Mammary epithelial cell (primary cell): ENCODE measurements at regions not wholly inside any gene's neighbourhood (a gene's known extent, or its start where the extent isn't known, plus 50 kb on each side); places are given as distances from the start of the nearest gene placed in this dataset.

ENCODE experiments used
- EZH2 ChIP-seq: IDR thresholded peaks from 2 replicates; pipeline ENCODE4 v1.6.1; 2012; ENCODE audit warnings: low read length, inconsistent platforms, borderline replicate concordance
- TF ChIP-seq, protein P1 (sequence below), 2 donors: IDR thresholded peaks in 1 of 2; conservative IDR thresholded peaks in 1 of 2; 2 replicates each; pipeline ENCODE4 v1.5.1; 2011 to 2012; ENCODE audit warnings: inconsistent platforms in 2 of 2, low read length in 2 of 2, mild to moderate bottlenecking in 2 of 2, control low read depth in 1 of 2, low read depth in 1 of 2; ENCODE audit not compliant: insufficient read depth in 1 of 2; ENCODE audit errors: extremely low read depth in 1 of 2

- TF ChIP-seq, protein P1, sequence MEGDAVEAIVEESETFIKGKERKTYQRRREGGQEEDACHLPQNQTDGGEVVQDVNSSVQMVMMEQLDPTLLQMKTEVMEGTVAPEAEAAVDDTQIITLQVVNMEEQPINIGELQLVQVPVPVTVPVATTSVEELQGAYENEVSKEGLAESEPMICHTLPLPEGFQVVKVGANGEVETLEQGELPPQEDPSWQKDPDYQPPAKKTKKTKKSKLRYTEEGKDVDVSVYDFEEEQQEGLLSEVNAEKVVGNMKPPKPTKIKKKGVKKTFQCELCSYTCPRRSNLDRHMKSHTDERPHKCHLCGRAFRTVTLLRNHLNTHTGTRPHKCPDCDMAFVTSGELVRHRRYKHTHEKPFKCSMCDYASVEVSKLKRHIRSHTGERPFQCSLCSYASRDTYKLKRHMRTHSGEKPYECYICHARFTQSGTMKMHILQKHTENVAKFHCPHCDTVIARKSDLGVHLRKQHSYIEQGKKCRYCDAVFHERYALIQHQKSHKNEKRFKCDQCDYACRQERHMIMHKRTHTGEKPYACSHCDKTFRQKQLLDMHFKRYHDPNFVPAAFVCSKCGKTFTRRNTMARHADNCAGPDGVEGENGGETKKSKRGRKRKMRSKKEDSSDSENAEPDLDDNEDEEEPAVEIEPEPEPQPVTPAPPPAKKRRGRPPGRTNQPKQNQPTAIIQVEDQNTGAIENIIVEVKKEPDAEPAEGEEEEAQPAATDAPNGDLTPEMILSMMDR (conservative IDR thresholded peaks at IDR 0.05 in 1 of 2, IDR thresholded peaks at IDR 0.05 in 1 of 2; ENCODE audit: extremely low read depth in 1 of 2, insufficient read depth in 1 of 2, low read depth in 1 of 2, low read length in 2 of 2): no peak
- no peak for TF ChIP-seq EZH2
Measured at GRCh38 chr5:38790268-38790667, 55.5 kb upstream of the OSMR start.
